ENCODE measurements at regions not wholly inside any gene's neighbourhood (a gene's known extent, or its start where the extent isn't known, plus 50 kb on each side); places are given as distances from the start of the nearest gene placed in this dataset.
"Not testable (repeated sequence)": the region's sequence is repeated elsewhere in the genome, so short reads cannot be mapped to it uniquely, and the experiment has no call there.

- no peak for TF ChIP-seq CTCF (IDR thresholded peaks at IDR 0.05)
- DNase-seq (ENCODE audit: low spot score in 2 of 2), result no peak
Observed at GRCh38 chr15:77869021-77869895, 208.3 kb downstream of the TBC1D2B start.

GRCh38 chr15:77868048-77868629 is 209.4 kb downstream of the TBC1D2B start:
- H3K27ac ChIP-seq; H3K36me3 ChIP-seq; H3K4me3 ChIP-seq; H3K4me1 ChIP-seq; intact Hi-C loops (cut with DNase I); H3K9me3 ChIP-seq; H3K27me3 ChIP-seq; DNase-seq (ENCODE audit: low spot score in 2 of 2): not testable (repeated sequence)

More at GRCh38 chr15:77869021-77869895, 208.3 kb downstream of the TBC1D2B start:
- H3K27ac ChIP-seq, result no peak overlapping the region
- H3K27me3 ChIP-seq, result no peaks in the 10 kb centered on the region
- H3K36me3 ChIP-seq, result no peaks in the 10 kb centered on the region
- H3K4me1 ChIP-seq, result peaks cover 0 to 5% of the 10 kb centered on the region in 2 donors
- H3K4me3 ChIP-seq, result no peak overlapping the region
- intact Hi-C loops (cut with DNase I), result no loop called here
- no peaks in the 10 kb centered on the region for H3K9me3 ChIP-seq

GRCh38 chr15:77867266-77868047 is 210.1 kb downstream of the TBC1D2B start:
- Histone ChIP-seq H3K4me3 (no peak overlapping the region), H3K9me3 (no peaks in the 10 kb centered on the region), H3K4me1 (peaks cover 0 to 5% of the 10 kb centered on the region in 2 donors), H3K27me3 (no peaks in the 10 kb centered on the region), H3K27ac (no peak overlapping the region), H3K36me3 (no peaks in the 10 kb centered on the region)
- no peak for TF ChIP-seq CTCF (IDR thresholded peaks at IDR 0.05)
- DNase-seq (ENCODE audit: low spot score in 2 of 2), result no peak
- intact Hi-C loops (cut with DNase I), result no loop called here

- no peak overlapping the region for H3K4me3 ChIP-seq
- no peak overlapping the region for H3K27ac ChIP-seq
- H3K36me3 ChIP-seq, result no peaks in the 10 kb centered on the region
- peak in 1 of 2 donors; percentile 43 for DNase-seq (ENCODE audit: low spot score in 2 of 2)
- intact Hi-C loops (cut with DNase I), result no loop called here
- H3K9me3 ChIP-seq, result no peaks in the 10 kb centered on the region
- H3K4me1 ChIP-seq, result peaks cover 0 to 5% of the 10 kb centered on the region in 2 donors
- no peaks in the 10 kb centered on the region for H3K27me3 ChIP-seq
- no peak for TF ChIP-seq CTCF (IDR thresholded peaks at IDR 0.05)
Observed at GRCh38 chr15:77866596-77867125, 210.8 kb downstream of the TBC1D2B start.

GRCh38 chr15:77866186-77866585 is 211.3 kb downstream of the TBC1D2B start:
- no peak for TF ChIP-seq CTCF (IDR thresholded peaks at IDR 0.05)
- H3K9me3 ChIP-seq, result no peaks in the 10 kb centered on the region
- no peak overlapping the region for H3K4me3 ChIP-seq
- no peak overlapping the region for H3K27ac ChIP-seq
- intact Hi-C loops (cut with DNase I), result no loop called here
- DNase-seq (ENCODE audit: low spot score in 2 of 2), result peak in 1 of 2 donors; percentile 58
- no peaks in the 10 kb centered on the region for H3K27me3 ChIP-seq
- no peaks in the 10 kb centered on the region for H3K36me3 ChIP-seq
- H3K4me1 ChIP-seq, result peaks cover 0 to 5% of the 10 kb centered on the region in 2 donors

Measured in ascending aorta (tissue), 2 donors.